ENCODE measurements at regions not wholly inside any gene's neighbourhood (a gene's known extent, or its start where the extent isn't known, plus 50 kb on each side); places are given as distances from the start of the nearest gene placed in this dataset.
"Not testable (repeated sequence)": the region's sequence is repeated elsewhere in the genome, so short reads cannot be mapped to it uniquely, and the experiment has no call there.

DNA sequence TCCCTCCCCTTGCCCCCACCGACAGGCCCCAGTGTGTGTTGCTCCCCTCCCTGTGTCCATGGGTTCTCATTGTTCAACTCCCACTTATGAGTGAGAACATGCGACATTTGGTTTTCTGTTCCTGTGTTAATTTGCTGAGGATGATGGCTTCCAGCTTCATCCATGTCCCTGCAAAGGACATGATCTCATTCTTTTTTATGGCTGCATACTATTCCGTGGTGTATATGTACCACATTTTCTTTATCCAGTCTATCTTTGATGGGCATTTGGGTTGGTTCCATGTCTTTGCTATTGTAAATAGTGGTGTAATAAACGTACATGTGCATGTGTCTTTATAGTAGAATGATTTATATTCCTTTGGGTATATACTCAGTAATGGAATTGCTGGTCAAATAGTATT lies 85.6 kb upstream of the NFASC start:
- TF ChIP-seq, protein P1, sequence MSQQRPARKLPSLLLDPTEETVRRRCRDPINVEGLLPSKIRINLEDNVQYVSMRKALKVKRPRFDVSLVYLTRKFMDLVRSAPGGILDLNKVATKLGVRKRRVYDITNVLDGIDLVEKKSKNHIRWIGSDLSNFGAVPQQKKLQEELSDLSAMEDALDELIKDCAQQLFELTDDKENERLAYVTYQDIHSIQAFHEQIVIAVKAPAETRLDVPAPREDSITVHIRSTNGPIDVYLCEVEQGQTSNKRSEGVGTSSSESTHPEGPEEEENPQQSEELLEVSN (IDR thresholded peaks at IDR 0.05): not testable (repeated sequence)
- TF ChIP-seq RFX5 (IDR thresholded peaks at IDR 0.05; ENCODE audit: borderline replicate concordance, low read depth, low read length): not testable (repeated sequence)
